H4 (cell line): ENCODE measurements at regions not wholly inside any gene's neighbourhood (a gene's known extent, or its start where the extent isn't known, plus 50 kb on each side); places are given as distances from the start of the nearest gene placed in this dataset.

ENCODE experiments used
- DNase-seq: peaks from one replicate; pipeline ENCODE4 v3.0.0-alpha.2; 2015; ENCODE audit warnings: low spot score

DNA sequence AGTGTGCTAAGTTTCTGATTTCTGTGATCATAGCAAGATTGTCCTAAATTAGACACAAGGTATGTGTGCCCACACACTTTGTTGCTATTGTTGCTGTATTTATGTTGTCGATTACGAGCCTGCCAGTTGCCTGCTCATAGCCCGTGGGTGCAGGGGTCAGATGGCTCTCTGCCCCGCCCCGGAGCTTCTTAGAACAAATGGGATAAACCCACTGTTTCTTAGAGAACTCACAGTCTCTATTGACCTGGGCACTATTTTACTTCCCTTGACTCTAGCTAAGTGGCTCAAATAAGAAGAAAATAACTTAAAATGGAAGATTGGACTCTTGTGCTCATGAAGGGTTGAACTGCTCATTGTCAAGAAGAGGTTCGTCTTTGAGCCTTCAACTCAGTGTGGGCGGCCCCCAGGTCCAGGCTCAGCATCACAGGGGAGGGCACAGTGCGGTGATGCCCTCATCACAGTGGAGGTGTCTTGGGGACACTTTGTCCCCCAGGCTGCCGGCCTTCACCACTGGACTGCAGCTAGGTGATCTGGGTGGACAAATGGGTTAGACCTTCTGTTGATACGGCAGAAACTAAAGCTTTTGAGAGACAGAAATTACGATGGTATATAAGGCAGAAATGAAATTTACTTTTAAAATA lies 155.5 kb downstream of the TENT4A start:
- no peak for DNase-seq

DNA sequence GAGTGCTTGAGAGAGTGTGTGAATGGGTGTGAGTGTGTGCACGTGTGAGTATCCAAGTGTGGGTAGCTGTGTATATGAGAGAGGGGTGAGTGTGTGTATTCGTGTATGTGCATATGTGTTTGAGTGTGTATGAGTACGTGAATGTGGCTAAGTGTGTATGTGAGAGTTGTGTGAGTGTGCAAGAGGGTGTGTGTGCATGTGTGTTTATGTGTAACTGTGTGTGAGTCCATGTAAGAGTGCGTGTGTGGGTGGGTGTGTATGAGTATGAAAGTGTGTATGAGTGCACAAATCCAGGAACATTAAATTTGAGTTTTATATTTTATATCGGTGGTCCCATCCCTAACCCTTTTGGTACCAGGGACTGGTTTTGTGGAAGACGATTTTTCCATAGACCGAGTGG lies 156.4 kb downstream of the TENT4A start:
- DNase-seq: no peak

GRCh38 chr5:6872441-6873160 lies 159.4 kb downstream of the TENT4A start:
- no peak for DNase-seq

- DNase-seq: no peak
Measured at GRCh38 chr5:6873359-6873758, 160.1 kb downstream of the TENT4A start.

DNA sequence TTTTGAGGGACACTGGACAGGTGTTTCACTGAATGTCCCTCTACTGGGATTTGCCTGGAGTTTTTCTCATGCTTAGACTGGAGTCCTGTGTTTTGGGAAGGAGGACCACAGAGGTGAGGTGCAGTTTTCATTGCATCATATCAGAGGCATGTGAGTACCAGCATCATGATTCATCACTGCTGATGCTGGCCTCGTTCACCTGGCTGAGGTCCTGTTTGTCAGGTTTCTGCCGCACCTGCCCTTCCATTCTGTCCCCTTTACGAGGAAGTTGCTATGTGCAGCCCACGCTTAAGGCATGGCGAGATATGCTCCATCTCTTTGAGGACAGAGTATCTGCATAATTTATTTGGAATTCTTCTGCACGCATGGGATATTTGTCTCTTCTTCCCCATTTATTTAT lies 162.1 kb downstream of the TENT4A start:
- DNase-seq: no peak

DNA sequence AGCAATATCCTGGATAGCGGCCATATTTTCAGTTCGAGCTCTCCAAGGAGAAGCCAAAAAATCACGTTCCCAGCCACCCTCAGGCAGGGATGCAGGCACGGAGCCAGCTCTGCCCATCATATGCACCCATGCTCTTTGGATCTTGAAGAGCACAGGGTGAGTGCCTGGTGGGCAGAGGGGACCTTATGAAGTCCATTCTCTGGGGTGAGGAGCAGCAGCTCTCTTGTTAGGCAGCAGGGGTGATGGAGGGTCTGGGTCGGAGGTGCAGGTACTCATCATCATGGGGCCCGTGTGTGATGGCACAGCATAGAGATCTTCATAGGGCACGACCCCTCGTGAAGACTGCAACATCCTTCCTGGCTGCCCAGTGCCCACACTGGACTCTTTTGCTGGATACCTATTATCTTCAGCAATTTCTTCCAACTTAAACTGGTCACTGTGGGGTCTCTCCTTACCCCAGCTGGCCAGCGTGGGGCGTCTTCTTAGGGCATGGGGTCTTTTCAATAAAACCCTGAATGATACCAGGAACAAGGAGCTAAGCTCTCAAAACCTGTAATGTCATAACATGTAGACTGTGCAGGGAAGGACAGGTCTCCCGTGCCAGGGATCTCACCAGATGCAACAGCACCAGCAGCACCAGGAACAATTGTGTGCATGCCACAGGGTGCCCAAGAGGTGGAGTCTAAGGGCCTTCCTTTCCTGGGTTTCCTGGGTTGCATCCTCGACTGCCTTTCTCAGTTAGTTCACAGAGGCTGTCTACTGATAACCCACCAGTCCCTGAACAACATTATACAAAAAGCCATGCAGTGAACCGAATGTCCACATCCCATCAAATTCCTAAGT lies 165.0 kb downstream of the TENT4A start:
- DNase-seq: no peak

DNA sequence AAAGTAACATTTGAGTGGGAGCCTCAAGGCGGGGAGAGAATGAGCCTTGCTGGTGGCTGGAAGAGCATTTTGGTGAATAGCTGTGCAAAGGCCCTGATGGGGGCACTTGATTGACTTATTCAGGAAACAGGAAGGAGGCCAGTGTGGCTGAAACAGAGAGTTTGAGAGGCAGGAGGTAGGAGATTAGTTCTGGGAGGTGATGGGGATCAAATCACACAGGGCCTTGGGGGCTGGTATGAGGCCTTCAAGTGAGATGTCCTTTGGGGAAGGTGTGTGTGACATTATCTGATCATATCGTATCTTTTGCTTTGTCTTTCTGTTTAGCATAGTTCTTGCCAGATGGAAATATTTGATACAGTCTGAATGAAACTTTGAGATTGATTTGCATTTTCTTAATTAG lies 172.3 kb downstream of the TENT4A start:
- DNase-seq: no peak

DNA sequence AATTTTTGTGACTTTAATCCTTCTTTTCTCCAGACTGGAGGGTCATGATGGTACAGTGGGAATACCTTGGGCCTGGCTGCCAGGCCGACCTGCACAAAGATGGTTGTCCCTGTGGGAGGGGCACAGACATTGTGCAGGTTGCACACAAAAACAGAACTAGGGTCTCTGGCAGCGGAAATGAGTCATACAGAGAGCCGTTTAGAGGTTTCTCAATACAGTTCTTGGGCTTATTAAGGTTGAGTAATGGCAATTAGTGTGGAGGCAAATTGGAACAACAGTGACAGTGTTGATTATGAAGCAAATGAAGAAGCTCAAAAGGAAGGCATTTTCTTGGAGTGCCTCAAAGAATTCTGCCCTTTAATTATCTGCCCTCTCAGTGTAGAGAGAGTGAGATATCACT lies 173.6 kb downstream of the TENT4A start:
- no peak for DNase-seq

GRCh38 chr5:6889030-6889429 lies 175.8 kb downstream of the TENT4A start:
- DNase-seq: no peak

- no peak for DNase-seq
Measured at GRCh38 chr5:6899221-6899620, 186.0 kb downstream of the TENT4A start.

DNA sequence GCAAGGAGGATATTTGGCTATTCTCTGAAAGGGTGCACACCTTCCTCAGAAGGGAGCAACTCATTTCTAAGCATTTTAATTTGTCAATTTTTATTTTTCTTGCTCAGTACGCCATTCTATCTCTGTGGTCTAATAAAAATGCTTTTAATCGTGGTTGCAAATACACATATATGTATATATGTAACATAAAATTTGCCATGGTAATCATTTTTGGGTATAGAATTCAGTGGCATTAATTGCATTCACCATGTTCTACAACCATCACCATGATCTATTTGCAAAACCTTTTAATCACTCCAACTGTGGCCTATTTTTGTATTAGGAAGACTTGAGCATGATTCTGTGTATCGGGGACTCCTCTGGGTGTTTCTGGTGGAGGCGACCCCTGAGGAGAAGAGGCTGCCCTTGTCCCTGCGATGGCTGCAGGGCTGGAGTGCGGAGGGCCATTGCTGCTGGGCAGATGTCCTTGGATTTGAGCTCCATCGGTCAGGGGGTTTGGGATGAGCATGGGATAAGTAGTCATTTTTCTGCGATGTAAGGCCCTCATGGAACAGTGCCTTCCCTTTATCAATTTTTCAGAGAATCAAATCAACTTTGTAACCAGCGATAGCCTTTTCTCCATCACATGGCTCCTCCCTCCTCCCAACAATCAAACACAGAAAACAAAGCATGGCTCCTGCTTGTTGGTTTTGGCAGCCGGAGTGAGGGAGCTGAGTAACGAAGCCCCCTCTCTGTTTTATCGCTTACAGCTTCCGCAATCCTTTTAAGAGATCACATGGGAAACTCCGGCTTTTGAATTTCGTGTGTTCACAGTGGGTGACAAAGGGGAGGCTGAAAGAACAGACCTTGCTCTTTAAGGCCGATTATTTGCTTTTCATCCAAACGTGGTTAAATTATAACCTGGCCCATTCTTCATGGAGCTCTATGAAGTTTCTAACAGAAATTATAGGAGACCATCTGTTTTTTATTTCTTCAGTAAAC lies 187.3 kb downstream of the TENT4A start:
- DNase-seq: no peak

- no peak for DNase-seq
Measured at GRCh38 chr5:6902094-6902493, 188.9 kb downstream of the TENT4A start.

DNA sequence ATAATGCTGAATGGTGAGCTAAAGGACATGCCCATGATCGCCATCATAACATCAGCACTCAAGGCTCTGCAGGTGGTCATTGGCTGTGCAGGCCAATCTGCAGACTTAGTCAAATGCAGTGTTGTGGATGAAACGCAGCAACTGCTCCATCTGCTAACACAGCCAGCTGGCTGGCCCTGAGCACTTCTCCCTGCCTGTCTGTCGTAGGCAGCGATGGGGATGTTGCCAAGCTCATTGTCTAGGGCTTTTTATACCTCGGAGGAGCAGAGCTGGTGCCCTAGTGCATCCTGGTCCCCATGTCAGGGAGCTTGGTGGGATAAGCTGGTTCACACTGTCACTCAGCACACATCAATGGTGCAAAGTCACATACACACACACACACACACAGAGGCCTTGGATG lies 189.4 kb downstream of the TENT4A start:
- DNase-seq: no peak

GRCh38 chr5:6903934-6904333 lies 190.7 kb downstream of the TENT4A start:
- DNase-seq: no peak

GRCh38 chr5:6904860-6905259 lies 191.6 kb downstream of the TENT4A start:
- DNase-seq: no peak

GRCh38 chr5:6905423-6905822 lies 192.2 kb downstream of the TENT4A start:
- no peak for DNase-seq

GRCh38 chr5:6905883-6906282 lies 192.7 kb downstream of the TENT4A start:
- DNase-seq: no peak

- DNase-seq: no peak
Measured at GRCh38 chr5:6907320-6907918, 194.2 kb downstream of the TENT4A start.

GRCh38 chr5:6909901-6910300 lies 196.7 kb downstream of the TENT4A start:
- no peak for DNase-seq

GRCh38 chr5:6910950-6911349 lies 197.7 kb downstream of the TENT4A start:
- no peak for DNase-seq

GRCh38 chr5:6914347-6914746 lies 201.1 kb downstream of the TENT4A start:
- DNase-seq: no peak
